HepG2 (cell line): ENCODE measurements at regions not wholly inside any gene's neighbourhood (a gene's known extent, or its start where the extent isn't known, plus 50 kb on each side); places are given as distances from the start of the nearest gene placed in this dataset.

ENCODE experiments used
- ATAC-seq: fragments of 200-7000 bp; cut with Tn5 transposase; 3 replicates; pipeline ENCODE4 v1.9.1; 2020; ENCODE audit warnings: mild to moderate bottlenecking, moderate library complexity
- BruUV-seq: library from RNA; stranded (reverse); fragments of 400-500 nt; replicated peaks from 2 replicates; lab custom pipeline; 2021; lab: Mats Ljungman, UMichigan
- CTCF ChIA-PET: fragments of 300-600 bp; formaldehyde crosslinking; extraction: SDS; loops from one replicate; lab custom pipeline; 2021; ENCODE audit warnings: low total read pairs, inconsistent platforms, low intra/inter-chr PET ratio; lab: Yijun Ruan, JAX
- POLR2A ChIA-PET: fragments of 350-600 bp; sonication (Branson Sonifier 250); formaldehyde crosslinking; loops from one replicate; lab custom pipeline; 2020; ENCODE audit warnings: antibody characterized with exemption, inconsistent platforms; lab: Yijun Ruan, JAX
- DNase-seq: peaks from one replicate; pipeline ENCODE4 v3.0.0-alpha.2; 2015; ENCODE audit warnings: low spot score
- FAIRE-seq: peaks from 3 replicates; lab custom pipeline; 2011; peaks lifted over from hg19 to GRCh38; lab: Jason Lieb, UNC
- H2AFZ ChIP-seq: one replicate; pipeline ENCODE4 v1.6.1; 2011; ENCODE audit warnings: low read length, inconsistent platforms
- H3K27ac ChIP-seq: fragments of 300-600 bp; 3 replicates; pipeline ENCODE4 v1.8.0; 2011; ENCODE audit warnings: mixed run types, mild to moderate bottlenecking, mixed read lengths, low read length, inconsistent platforms; ENCODE audit not compliant: insufficient read depth; ENCODE audit errors: extremely low read length
- H3K27me3 ChIP-seq, 2 experiments: fragments of 200-600 bp in 1 of 2; 2 replicates in 1 of 2; 3 replicates in 1 of 2; pipeline versions ENCODE4 v1.6.0 to v1.8.0; 2011; ENCODE audit warnings: low read length in 2 of 2, mild to moderate bottlenecking in 2 of 2, moderate library complexity in 2 of 2, inconsistent platforms in 1 of 2; ENCODE audit not compliant: insufficient read depth in 2 of 2, control insufficient read depth in 1 of 2
- H3K36me3 ChIP-seq, 2 experiments: fragments of 200-600 bp in 1 of 2; replicated peaks in 1 of 2; 2 replicates in 1 of 2; 3 replicates in 1 of 2; pipeline versions ENCODE4 v1.5.1 to v1.8.0; 2011; ENCODE audit warnings: low read length in 2 of 2, inconsistent platforms in 1 of 2; ENCODE audit not compliant: insufficient read depth in 2 of 2, control insufficient read depth in 1 of 2
- H3K4me1 ChIP-seq: 2 replicates; pipeline ENCODE4 v1.5.1; 2012; ENCODE audit warnings: low read length, inconsistent platforms; ENCODE audit not compliant: insufficient read depth
- H3K4me2 ChIP-seq: 2 replicates; pipeline ENCODE4 v1.6.0; 2011; ENCODE audit warnings: low read depth, low read length, inconsistent platforms
- H3K4me3 ChIP-seq, 3 experiments: fragments of 200-600 bp in 1 of 3; sonication (generic), shearing (Covaris generic) in 1 of 3; replicated peaks in 1 of 3; 2 replicates each; pipeline ENCODE4 v1.5.1; 2011 to 2016; ENCODE audit warnings: low read length in 3 of 3, inconsistent platforms in 2 of 3, low read depth in 2 of 3, mild to moderate bottlenecking in 2 of 3, control low read depth in 1 of 3, mixed read lengths in 1 of 3; ENCODE audit not compliant: insufficient read depth in 1 of 3
- H3K79me2 ChIP-seq: one replicate; pipeline ENCODE4 v1.6.1; 2011; ENCODE audit warnings: low read length, inconsistent platforms; ENCODE audit not compliant: insufficient read depth
- H3K9ac ChIP-seq: 2 replicates; pipeline ENCODE4 v1.6.0; 2011; ENCODE audit warnings: mild to moderate bottlenecking, low read depth, low read length, inconsistent platforms; ENCODE audit not compliant: insufficient read depth
- H3K9me3 ChIP-seq: 2 replicates; pipeline ENCODE4 v1.5.1; 2012; ENCODE audit warnings: mild to moderate bottlenecking, low read length
- H4K20me1 ChIP-seq: 2 replicates; pipeline ENCODE4 v1.6.0; 2011; ENCODE audit warnings: inconsistent platforms, mild to moderate bottlenecking, low read length, moderate library complexity; ENCODE audit not compliant: insufficient read depth
- DZIP1 ChIP-seq: sonication (generic); formaldehyde crosslinking; IDR thresholded peaks from 2 replicates; pipeline ENCODE4 v1.5.0; 2020; ENCODE audit warnings: mild to moderate bottlenecking, missing genetic modification reagents
- TRAFD1 ChIP-seq: sonication (generic); formaldehyde crosslinking; IDR thresholded peaks from 2 replicates; pipeline ENCODE4 v1.5.1; 2020; ENCODE audit warnings: missing genetic modification reagents, mild to moderate bottlenecking, borderline replicate concordance
- WGBS: methylation state at CpG from one replicate; pipeline ENCODE4 v1.1.6; 2017; ENCODE audit warnings: low lambda C conversion rate; 5-methylcytosine and 5-hydroxymethylcytosine counted together
- in situ Hi-C: cut with HindIII; loops from 2 replicates; pipeline ENCODE4 v1.10.0; 2017; ENCODE audit warnings: low pct_unique_long_range_greater_than_20kb; ENCODE audit not compliant: extremely low pct_ligation_motif_present
- intact Hi-C: fragments of 100-400 bp; cut with micrococcal nuclease; formaldehyde crosslinking; loops from one replicate; pipeline ENCODE4 v1.10.0; 2022; ENCODE audit not compliant: unreplicated experiment

GRCh38 chr2:239608723-239609122, 207.9 kb upstream of the HDAC4 start (continued):
- no peak for TF ChIP-seq TRAFD1 (CRISPR knock-in tag)

- POLR2A ChIA-PET: no interaction called here
- no peak overlapping the region for H3K9ac ChIP-seq
- H2AFZ ChIP-seq: no peak overlapping the region
- H3K4me3 ChIP-seq: no peak overlapping the region
- no peak overlapping the region for H3K27ac ChIP-seq
- no peak for ATAC-seq
- no TSS peak for BruUV-seq
- H3K36me3 ChIP-seq: no peaks in the 10 kb centered on the region
- TF ChIP-seq DZIP1: no peak
- CTCF ChIA-PET: no interaction called here
- intact Hi-C loops: no loop called here
- in situ Hi-C loops: no loop called here
- FAIRE-seq: no peak
- H3K27me3 ChIP-seq: peaks cover 7 to 63% of the 10 kb centered on the region in 2 experiments; a peak in 3 of 5 replicates
- H3K4me1 ChIP-seq: no peaks in the 10 kb centered on the region
- no peak for DNase-seq
- no peak overlapping the region for H3K4me2 ChIP-seq
- WGBS: 18% methylated on average over 6 of the region's 6 CpGs
- H3K9me3 ChIP-seq: no peaks in the 10 kb centered on the region
- H4K20me1 ChIP-seq: no peaks in the 10 kb centered on the region
- H3K79me2 ChIP-seq: no peaks in the 10 kb centered on the region
These were observed 207.4 kb upstream of the HDAC4 start for GRCh38 chr2:239608260-239608659.
